ENCODE measurements at regions not wholly inside any gene's neighbourhood (a gene's known extent, or its start where the extent isn't known, plus 50 kb on each side); places are given as distances from the start of the nearest gene placed in this dataset.
"Not testable (repeated sequence)": the region's sequence is repeated elsewhere in the genome, so short reads cannot be mapped to it uniquely, and the experiment has no call there.

- no peak for TF ChIP-seq EP300 (IDR thresholded peaks at IDR 0.05)
- TF ChIP-seq POLR2A (IDR thresholded peaks at IDR 0.05), result no peak
- TF ChIP-seq CTCF (IDR thresholded peaks at IDR 0.05), result no peak
- no peaks in the 10 kb centered on the region for H3K27me3 ChIP-seq
- WGBS, 3 donors, result 82 to 85% (median 83%) methylated on average over 3 of the region's 3 CpGs
These were observed 136.3 kb downstream of the DYRK2 start for GRCh38 chr12:67784831-67785230.

GRCh38 chr12:67786086-67786485 lies 137.5 kb downstream of the DYRK2 start:
- no peak for DNase-seq
- H3K4me3 ChIP-seq, result no peak overlapping the region
- no peak for TF ChIP-seq EP300 (IDR thresholded peaks at IDR 0.05)
- no peak for TF ChIP-seq CTCF (IDR thresholded peaks at IDR 0.05)
- no peak for TF ChIP-seq POLR2A (IDR thresholded peaks at IDR 0.05)
- intact Hi-C loops (cut with DNase I), result no loop called here
- 81 to 86% (median 81%) methylated on average over 3 of the region's 3 CpGs for WGBS, 3 donors
- H3K9me3 ChIP-seq, result no peaks in the 10 kb centered on the region
- no peaks in the 10 kb centered on the region for H3K4me1 ChIP-seq (ENCODE audit: insufficient read depth)
- H3K36me3 ChIP-seq, result no peaks in the 10 kb centered on the region
- H3K27me3 ChIP-seq, result no peaks in the 10 kb centered on the region
- H3K27ac ChIP-seq, result no peak overlapping the region

More at GRCh38 chr12:67784831-67785230, 136.3 kb downstream of the DYRK2 start:
- intact Hi-C loops (cut with DNase I), result no loop called here
- Histone ChIP-seq H3K4me3 (no peak overlapping the region), H3K4me1 (ENCODE audit: insufficient read depth) (no peaks in the 10 kb centered on the region), H3K27ac (no peak overlapping the region), H3K36me3 (no peaks in the 10 kb centered on the region), H3K9me3 (no peaks in the 10 kb centered on the region)
- DNase-seq, result no peak

- no peaks in the 10 kb centered on the region for H3K4me1 ChIP-seq (ENCODE audit: insufficient read depth)
These were observed 139.6 kb downstream of the DYRK2 start for GRCh38 chr12:67788118-67788517.

GRCh38 chr12:67789266-67789665 lies 140.7 kb downstream of the DYRK2 start:
- intact Hi-C loops (cut with DNase I), result no loop called here
- Histone ChIP-seq H3K4me1 (ENCODE audit: insufficient read depth) (no peaks in the 10 kb centered on the region), H3K36me3 (no peaks in the 10 kb centered on the region), H3K4me3 (no peak overlapping the region), H3K27ac (no peak overlapping the region), H3K9me3 (no peaks in the 10 kb centered on the region), H3K27me3 (no peaks in the 10 kb centered on the region)
- TF ChIP-seq POLR2A (IDR thresholded peaks at IDR 0.05), result no peak
- no peak for TF ChIP-seq EP300 (IDR thresholded peaks at IDR 0.05)
- TF ChIP-seq CTCF (IDR thresholded peaks at IDR 0.05), result no peak
- no peak for DNase-seq

More at GRCh38 chr12:67788118-67788517, 139.6 kb downstream of the DYRK2 start:
- Histone ChIP-seq H3K36me3 (no peaks in the 10 kb centered on the region), H3K27ac (no peak overlapping the region), H3K9me3 (no peaks in the 10 kb centered on the region), H3K4me3 (no peak overlapping the region), H3K27me3 (no peaks in the 10 kb centered on the region)
- no peak for DNase-seq
- TF ChIP-seq CTCF (IDR thresholded peaks at IDR 0.05) (no peak), EP300 (IDR thresholded peaks at IDR 0.05) (no peak), POLR2A (IDR thresholded peaks at IDR 0.05) (no peak)
- intact Hi-C loops (cut with DNase I), result no loop called here
- WGBS, 3 donors, result 66 to 71% (median 70%) methylated on average over 5 of the region's 5 CpGs

GRCh38 chr12:67790660-67791059 lies 142.1 kb downstream of the DYRK2 start:
- Histone ChIP-seq H3K27ac (no peak overlapping the region), H3K27me3 (no peaks in the 10 kb centered on the region), H3K4me1 (ENCODE audit: insufficient read depth) (no peaks in the 10 kb centered on the region), H3K4me3 (no peak overlapping the region), H3K9me3 (no peaks in the 10 kb centered on the region), H3K36me3 (no peaks in the 10 kb centered on the region)
- WGBS, 3 donors, result 73 to 76% (median 75%) methylated on average over 2 of the region's 2 CpGs
- DNase-seq, result no peak
- intact Hi-C loops (cut with DNase I), result no loop called here
- no peak for TF ChIP-seq CTCF (IDR thresholded peaks at IDR 0.05)
- TF ChIP-seq POLR2A (IDR thresholded peaks at IDR 0.05), result no peak

GRCh38 chr12:67791362-67791761 lies 142.8 kb downstream of the DYRK2 start:
- H3K4me1 ChIP-seq (ENCODE audit: insufficient read depth); H3K27ac ChIP-seq; H3K9me3 ChIP-seq; H3K4me3 ChIP-seq; DNase-seq; H3K27me3 ChIP-seq; intact Hi-C loops (cut with DNase I); H3K36me3 ChIP-seq: not testable (repeated sequence)
- whole genome bisulfite sequencing, 3 donors, result 94 to 97% (median 95%) methylated on average over 3 of the region's 3 CpGs

All from ovary (tissue), 7 donors.